Osteoblast (primary cell): ENCODE measurements at regions not wholly inside any gene's neighbourhood (a gene's known extent, or its start where the extent isn't known, plus 50 kb on each side); places are given as distances from the start of the nearest gene placed in this dataset.
A peak's percentile ranks its signal among the peaks of the same experiment; 100 is the strongest.

Experiments used
- DNase-seq: peaks from one replicate; pipeline ENCODE4 v3.0.0; 2011; ENCODE audit warnings: low spot score, mixed read lengths; ENCODE audit not compliant: insufficient read length; ENCODE audit errors: missing footprints
- H2AFZ ChIP-seq: 2 replicates; pipeline ENCODE4 v1.6.0; 2011; ENCODE audit warnings: mild to moderate bottlenecking, low read length
- H3K27ac ChIP-seq: 2 replicates; pipeline ENCODE4 v1.5.1; 2011; ENCODE audit warnings: mild to moderate bottlenecking, low read depth, low read length, moderate library complexity
- H3K27me3 ChIP-seq: 2 replicates; pipeline ENCODE4 v1.6.0; 2012; ENCODE audit warnings: mild to moderate bottlenecking, control low read depth, inconsistent platforms, low read length, moderate library complexity; ENCODE audit not compliant: insufficient read depth
- H3K36me3 ChIP-seq: 2 replicates; pipeline ENCODE4 v1.5.1; 2011; ENCODE audit warnings: mild to moderate bottlenecking, low read length, control low read depth, moderate library complexity; ENCODE audit not compliant: insufficient read depth
- H3K4me1 ChIP-seq: 2 replicates; pipeline ENCODE4 v1.5.1; 2011; ENCODE audit warnings: mild to moderate bottlenecking, low read length, control low read depth, moderate library complexity; ENCODE audit not compliant: insufficient read depth
- H3K4me2 ChIP-seq: 2 replicates; pipeline ENCODE4 v1.6.0; 2011; ENCODE audit warnings: mild to moderate bottlenecking, low read length; ENCODE audit not compliant: insufficient read depth
- H3K4me3 ChIP-seq: fragments of 200-600 bp; sonication (generic); 3 replicates; pipeline ENCODE4 v1.5.1; 2012; ENCODE audit warnings: mild to moderate bottlenecking, low read length, inconsistent platforms; ENCODE audit not compliant: insufficient read depth
- H3K79me2 ChIP-seq: 2 replicates; pipeline ENCODE4 v1.6.0; 2012; ENCODE audit warnings: mild to moderate bottlenecking, low read length, control low read depth, inconsistent platforms; ENCODE audit not compliant: insufficient read depth
- H3K9me3 ChIP-seq: 2 replicates; pipeline ENCODE4 v1.5.1; 2011; ENCODE audit warnings: low read depth, low read length, control low read depth
- H4K20me1 ChIP-seq: 2 replicates; pipeline ENCODE4 v1.6.0; 2012; ENCODE audit warnings: mild to moderate bottlenecking, low read length, control low read depth; ENCODE audit not compliant: insufficient read depth
- TF ChIP-seq, protein P1 (sequence below): IDR thresholded peaks from 2 replicates; pipeline ENCODE4 v1.5.1; 2011; ENCODE audit warnings: mild to moderate bottlenecking, low read depth, low read length, moderate library complexity; ENCODE audit errors: extremely low read depth

DNA sequence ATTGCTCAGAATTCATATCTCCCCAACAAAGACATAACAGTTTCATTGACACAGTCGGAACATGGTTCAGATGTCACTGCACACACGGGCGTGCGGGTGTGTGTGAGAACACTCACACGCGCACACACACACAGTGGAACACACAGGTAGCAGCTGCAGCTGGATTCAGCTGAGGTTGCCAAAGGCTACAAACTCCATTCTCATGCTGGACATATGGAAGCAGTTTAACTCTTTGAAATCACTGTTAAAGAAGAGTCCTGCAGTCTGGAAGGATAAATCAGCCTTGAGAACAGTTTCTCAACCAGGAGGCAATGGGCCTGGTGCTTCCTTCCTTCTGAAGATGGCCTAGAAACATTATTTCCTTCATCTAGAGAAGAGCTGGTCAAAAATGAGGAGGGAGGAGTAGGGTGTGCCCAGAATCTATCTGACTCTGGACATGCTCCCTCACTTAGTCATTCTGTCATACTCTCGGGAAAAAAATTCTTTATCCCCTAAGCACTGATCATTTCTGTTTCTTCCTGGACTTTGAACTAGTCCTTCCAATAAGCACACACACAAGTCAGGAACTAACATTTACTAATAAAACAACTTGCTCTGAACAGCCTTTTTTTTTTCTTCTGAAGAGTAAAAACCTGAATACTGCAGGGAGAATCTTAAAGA, 160.6 kb downstream of the ZDHHC21 start:
- TF ChIP-seq, protein P1, sequence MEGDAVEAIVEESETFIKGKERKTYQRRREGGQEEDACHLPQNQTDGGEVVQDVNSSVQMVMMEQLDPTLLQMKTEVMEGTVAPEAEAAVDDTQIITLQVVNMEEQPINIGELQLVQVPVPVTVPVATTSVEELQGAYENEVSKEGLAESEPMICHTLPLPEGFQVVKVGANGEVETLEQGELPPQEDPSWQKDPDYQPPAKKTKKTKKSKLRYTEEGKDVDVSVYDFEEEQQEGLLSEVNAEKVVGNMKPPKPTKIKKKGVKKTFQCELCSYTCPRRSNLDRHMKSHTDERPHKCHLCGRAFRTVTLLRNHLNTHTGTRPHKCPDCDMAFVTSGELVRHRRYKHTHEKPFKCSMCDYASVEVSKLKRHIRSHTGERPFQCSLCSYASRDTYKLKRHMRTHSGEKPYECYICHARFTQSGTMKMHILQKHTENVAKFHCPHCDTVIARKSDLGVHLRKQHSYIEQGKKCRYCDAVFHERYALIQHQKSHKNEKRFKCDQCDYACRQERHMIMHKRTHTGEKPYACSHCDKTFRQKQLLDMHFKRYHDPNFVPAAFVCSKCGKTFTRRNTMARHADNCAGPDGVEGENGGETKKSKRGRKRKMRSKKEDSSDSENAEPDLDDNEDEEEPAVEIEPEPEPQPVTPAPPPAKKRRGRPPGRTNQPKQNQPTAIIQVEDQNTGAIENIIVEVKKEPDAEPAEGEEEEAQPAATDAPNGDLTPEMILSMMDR, result no peak
- no peaks in the 10 kb centered on the region for H3K9me3 ChIP-seq
- DNase-seq, result peak; percentile 27
- H3K27ac ChIP-seq, result no peak overlapping the region
- H3K4me3 ChIP-seq, result no peak overlapping the region
- H3K4me2 ChIP-seq, result no peak overlapping the region
- H3K27me3 ChIP-seq, result peaks cover 7% of the 10 kb centered on the region
- no peaks in the 10 kb centered on the region for H3K36me3 ChIP-seq
- no peak overlapping the region for H2AFZ ChIP-seq
- no peaks in the 10 kb centered on the region for H3K79me2 ChIP-seq
- no peaks in the 10 kb centered on the region for H3K4me1 ChIP-seq
- no peaks in the 10 kb centered on the region for H4K20me1 ChIP-seq

- peaks cover 7% of the 10 kb centered on the region for H3K27me3 ChIP-seq
- H4K20me1 ChIP-seq, result no peaks in the 10 kb centered on the region
- no peaks in the 10 kb centered on the region for H3K36me3 ChIP-seq
- H3K9me3 ChIP-seq, result no peaks in the 10 kb centered on the region
- DNase-seq, result no peak
- H3K4me2 ChIP-seq, result no peak overlapping the region
- no peak overlapping the region for H3K27ac ChIP-seq
- H3K79me2 ChIP-seq, result no peaks in the 10 kb centered on the region
- H2AFZ ChIP-seq, result no peak overlapping the region
- TF ChIP-seq, protein P1, result no peak
- H3K4me1 ChIP-seq, result no peaks in the 10 kb centered on the region
- no peak overlapping the region for H3K4me3 ChIP-seq
These were observed 161.6 kb downstream of the ZDHHC21 start for GRCh38 chr9:14531341-14532269.

DNA sequence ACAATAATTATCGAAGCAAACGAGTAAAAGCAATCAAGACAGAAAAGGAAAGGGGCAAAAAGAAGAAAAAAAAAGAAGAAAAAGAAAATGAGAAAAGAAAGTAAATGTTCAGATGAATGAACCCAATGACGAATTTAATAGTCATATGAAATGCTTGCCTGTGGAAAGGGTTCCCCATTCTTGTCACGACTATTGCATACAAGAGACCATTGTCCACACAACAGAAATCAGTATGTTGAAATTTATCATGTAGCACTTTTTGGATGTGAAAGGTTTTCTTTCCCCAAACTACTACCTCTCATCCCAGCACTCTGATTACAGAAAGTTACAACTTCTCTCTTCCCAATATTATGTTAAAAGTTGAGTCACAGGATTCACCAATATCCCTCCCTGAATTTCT, 162.4 kb downstream of the ZDHHC21 start:
- no peaks in the 10 kb centered on the region for H3K9me3 ChIP-seq
- TF ChIP-seq, protein P1, result no peak
- no peaks in the 10 kb centered on the region for H3K79me2 ChIP-seq
- DNase-seq, result no peak
- H2AFZ ChIP-seq, result no peak overlapping the region
- H3K27me3 ChIP-seq, result peaks cover 7% of the 10 kb centered on the region
- no peaks in the 10 kb centered on the region for H3K36me3 ChIP-seq
- H3K27ac ChIP-seq, result no peak overlapping the region
- H3K4me1 ChIP-seq, result no peaks in the 10 kb centered on the region
- no peaks in the 10 kb centered on the region for H4K20me1 ChIP-seq
- H3K4me2 ChIP-seq, result no peak overlapping the region
- H3K4me3 ChIP-seq, result no peak overlapping the region

- TF ChIP-seq, protein P1, result no peak
- no peak overlapping the region for H2AFZ ChIP-seq
- no peak for DNase-seq
- no peaks in the 10 kb centered on the region for H3K9me3 ChIP-seq
- no peak overlapping the region for H3K4me3 ChIP-seq
- no peaks in the 10 kb centered on the region for H3K36me3 ChIP-seq
- H3K27me3 ChIP-seq, result peaks cover 2% of the 10 kb centered on the region
- no peak overlapping the region for H3K27ac ChIP-seq
- no peaks in the 10 kb centered on the region for H4K20me1 ChIP-seq
- H3K4me1 ChIP-seq, result no peaks in the 10 kb centered on the region
- no peaks in the 10 kb centered on the region for H3K79me2 ChIP-seq
- no peak overlapping the region for H3K4me2 ChIP-seq
These were observed 162.9 kb downstream of the ZDHHC21 start for GRCh38 chr9:14530366-14530765.
